GM19455 (cell line): ENCODE measurements at regions not wholly inside any gene's neighbourhood (a gene's known extent, or its start where the extent isn't known, plus 50 kb on each side); places are given as distances from the start of the nearest gene placed in this dataset.
"Not testable (repeated sequence)": the region's sequence is repeated elsewhere in the genome, so short reads cannot be mapped to it uniquely, and the experiment has no call there.

ENCODE experiments used
- ATAC-seq: cut with Tn5 transposase; IDR thresholded peaks from one replicate; pipeline ENCODE4 v1.9.1; 2021; ENCODE audit not compliant: unreplicated experiment

DNA sequence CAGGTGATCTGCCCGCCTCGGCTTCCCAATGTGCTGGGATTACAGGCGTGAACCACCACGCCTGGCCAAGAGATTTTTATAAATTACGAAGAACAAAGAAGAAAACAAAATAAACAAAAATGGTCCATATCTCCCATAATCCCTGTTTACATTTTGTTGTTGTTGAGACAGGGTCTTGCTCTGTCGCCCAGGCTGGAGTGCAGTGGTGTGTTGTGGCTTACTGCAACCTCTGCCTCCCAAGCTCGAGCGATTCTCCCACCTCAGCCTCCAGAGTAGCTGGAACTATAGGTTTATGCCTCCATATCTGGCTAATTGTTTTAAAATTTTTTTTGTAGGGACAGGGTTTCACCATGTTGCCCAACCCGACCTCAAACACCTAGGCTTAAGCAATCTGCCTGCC, 156.1 kb downstream of the ZNF664 start:
- ATAC-seq, result no peak

- peak; percentile 55 for ATAC-seq
Measured at GRCh38 chr12:124130691-124131591, 157.9 kb downstream of the ZNF664 start.

DNA sequence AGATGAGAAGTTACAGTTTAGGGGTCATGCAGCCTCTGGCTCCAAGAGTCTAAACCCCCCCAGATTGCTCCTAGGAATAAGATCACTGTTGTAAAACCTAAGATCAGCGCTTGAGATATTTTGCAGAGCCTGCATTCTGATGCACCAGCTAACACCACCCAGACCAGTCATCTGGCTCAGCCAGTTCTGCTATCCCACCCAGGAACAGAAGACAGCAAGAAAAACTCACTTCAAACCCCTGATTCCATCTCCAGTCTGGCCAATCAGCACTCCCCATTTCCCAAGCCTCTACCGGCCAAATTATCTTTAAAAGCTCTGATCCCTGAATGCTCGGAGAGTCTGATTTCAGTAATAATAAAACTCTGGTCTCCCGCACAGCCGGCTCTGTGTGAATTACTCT, 158.6 kb downstream of the ZNF664 start:
- no peak for ATAC-seq

DNA sequence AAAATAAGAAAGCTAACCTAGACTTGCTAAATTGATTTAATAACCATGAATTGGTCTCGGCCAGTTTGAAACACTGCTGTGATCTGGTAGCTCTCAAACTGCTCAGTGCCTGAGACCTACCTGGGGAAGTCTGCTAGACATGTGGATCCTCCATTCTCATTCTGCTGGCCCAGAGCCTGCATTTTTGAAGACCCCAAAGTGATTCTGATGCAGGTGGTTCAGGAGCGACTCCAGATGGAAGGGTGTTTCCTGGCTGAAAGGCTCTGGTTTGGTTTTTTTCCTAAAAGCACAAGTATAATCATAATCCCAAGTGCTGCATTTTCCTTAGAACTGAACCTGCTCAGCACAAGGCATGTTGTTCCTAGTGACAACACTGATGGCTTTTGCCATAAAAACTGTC, 159.5 kb downstream of the ZNF664 start:
- ATAC-seq, result no peak

DNA sequence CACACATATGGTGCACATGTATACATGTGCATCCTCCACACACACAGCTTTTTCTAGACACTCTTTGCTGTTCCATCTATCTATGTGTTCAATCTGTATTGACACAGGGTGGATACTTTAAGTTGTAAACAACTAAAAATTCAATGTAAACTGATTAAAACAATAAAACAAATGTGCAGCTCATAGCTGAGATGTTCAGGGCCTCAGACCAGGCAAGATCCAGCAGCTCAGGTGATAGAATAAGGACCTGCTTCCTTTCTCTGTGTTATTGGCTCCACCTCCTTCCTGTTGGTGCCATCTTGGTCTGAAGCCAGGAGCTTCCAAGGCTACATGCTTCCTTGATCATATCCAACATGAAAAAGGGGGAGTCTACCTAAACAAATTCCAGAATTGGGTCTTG, 158.1 kb upstream of the RFLNA start:
- ATAC-seq, result no peak

DNA sequence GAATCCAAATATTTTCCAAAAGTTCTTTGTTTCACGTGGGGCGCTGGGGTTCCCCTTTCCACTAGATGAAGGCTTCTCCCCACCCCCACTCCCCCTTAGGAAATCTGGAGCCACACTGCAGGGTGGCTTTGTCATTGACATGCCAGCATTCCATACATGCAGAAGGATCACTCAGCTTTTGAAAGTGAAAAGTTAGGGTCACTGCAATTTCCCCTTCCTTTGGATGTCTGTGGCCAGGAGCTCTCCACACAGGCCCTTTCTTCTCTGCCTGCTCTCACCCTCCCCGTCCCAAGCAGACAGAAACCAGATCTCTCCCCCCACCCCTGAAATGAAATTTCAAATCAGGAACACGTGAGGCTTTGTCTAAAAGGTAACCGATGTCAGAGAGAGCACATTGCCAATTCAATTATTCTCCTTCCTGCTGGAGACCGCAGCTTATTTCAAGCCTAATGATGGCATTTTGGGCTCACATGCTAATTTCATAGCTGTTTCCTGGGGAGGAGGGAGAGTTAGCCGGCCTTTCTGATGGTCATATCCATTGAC, 153.9 kb upstream of the RFLNA start:
- ATAC-seq, result no peak

DNA sequence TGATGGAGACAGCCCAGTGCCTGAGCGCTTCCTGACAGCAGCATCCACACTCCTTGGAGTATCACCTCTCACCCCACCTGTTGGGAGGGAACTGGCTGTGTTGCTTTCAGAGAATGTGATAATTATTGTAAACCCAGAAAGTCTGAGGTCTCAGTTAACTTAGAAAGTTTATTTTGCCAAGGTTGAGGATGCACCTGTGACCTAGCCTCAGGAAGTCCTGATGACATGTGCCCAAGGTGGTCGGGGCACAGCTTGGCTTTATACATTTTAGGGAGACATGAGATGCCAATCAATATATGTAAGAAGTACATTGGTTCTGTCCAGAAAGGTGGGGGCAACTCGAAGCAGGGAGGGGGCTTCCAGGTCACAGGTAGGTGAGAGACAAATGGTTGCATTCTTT, 153.3 kb upstream of the RFLNA start:
- not testable (repeated sequence) for ATAC-seq

GRCh38 chr12:124142395-124143035, 152.4 kb upstream of the RFLNA start:
- ATAC-seq, result no peak

DNA sequence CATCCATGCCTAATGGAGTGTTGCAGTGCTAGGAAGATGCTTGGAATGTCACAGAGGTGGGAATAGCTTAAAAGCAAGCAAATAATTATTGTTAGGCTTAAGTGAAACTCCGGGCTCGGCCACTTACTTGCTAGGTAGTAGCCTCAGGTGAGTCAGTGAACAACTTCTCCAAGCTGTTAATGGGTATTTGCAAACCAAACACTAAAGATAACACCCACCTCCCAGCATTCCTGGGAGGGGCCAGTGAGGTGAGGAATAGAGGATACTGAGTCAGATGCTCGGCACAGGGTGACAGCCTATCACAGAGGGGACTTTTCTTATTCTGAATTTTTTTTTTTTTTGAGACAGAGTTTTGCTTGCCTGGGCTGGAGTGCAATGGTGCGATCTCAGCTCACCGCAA, 151.2 kb upstream of the RFLNA start:
- ATAC-seq, result no peak

DNA sequence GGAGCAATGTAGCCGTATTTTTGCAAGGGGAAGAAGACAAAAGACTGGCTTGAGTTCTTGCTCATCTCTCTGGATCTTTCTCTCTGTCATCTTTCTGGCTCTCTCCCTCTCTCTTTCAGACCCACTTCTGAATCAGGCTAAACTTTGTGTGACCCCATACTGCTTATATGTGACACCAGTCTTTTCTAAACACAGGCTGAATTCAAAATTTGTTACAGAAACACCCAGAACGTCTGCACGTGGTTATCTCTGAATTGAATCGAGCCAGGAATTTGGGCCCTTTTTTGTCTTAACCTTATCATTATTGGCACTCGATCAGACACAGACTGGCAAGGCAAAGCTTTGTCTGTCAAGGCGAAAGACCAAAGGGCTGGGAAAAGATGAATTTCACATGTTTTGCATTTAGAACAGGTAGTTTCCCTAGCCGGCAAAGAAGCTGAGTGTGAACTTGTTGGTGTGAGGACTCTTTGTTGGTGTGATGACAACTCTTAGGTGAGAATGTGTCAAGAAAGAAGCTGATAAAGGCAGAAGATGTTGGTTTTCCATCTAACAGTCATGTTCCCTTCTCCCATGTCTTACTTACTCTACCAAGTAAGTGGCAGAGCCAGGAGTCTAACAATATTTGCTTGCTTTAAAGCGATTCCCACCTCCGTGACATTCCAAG, 150.2 kb upstream of the RFLNA start:
- ATAC-seq, result no peak

- no peak for ATAC-seq
Measured at GRCh38 chr12:124147027-124147426, 147.9 kb upstream of the RFLNA start.

DNA sequence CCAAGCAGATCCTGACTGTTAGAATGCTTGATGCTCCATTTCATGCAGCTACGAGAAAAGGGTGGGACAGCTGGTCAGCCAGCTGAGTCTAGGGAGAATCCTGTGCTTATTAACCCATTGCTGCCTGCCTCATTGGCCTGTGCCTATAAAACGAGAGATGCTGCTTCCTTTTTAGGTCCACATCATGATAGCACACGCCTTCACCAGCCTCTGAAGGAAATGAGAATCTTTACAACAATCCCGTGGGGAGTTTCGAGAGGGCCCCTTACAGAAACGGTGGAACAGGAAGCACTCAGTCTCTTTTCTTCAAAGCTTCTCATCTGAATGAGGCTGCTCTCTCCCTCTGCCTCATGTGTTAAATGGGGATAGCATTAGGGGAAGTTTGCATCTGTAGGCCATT, 147.3 kb upstream of the RFLNA start:
- ATAC-seq, result peak; percentile 52

DNA sequence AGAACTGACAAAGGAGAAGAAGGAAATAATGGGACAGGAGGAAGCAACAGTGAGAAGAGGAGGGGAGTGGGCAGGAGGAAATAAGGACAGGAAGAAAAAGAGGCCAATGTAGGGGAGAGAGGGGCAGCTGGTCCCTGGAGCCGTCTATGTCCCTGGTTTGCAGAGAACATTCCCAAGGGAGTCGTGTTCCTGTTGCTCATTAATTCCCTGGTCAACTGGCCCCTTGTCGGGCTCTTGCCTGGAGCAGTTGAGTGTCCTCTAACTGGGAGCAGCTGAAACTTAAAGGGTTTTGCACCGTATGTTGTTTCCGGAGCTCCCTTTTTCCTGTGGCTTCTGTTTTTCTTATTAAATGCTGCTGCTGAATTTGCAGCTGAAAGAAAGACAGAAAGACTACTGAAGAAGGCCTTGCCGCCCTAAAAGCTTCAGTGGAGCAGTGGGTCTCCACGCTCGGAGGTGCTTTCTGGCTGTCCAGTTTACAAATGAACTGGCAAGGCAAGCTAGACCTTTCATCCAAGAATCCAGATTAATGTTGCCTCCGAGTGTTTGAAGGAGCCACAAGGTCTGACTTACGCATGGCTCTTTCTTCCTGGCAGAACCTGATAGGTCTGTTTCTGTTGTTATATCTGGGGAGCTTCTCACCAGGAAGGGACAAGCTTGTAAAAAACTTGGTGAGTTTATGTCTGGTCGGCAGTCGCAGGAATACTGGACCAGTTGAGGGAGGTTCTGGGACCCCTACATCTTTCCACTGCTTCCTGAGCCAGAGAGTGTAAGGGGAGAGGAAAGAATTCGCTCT, 146.2 kb upstream of the RFLNA start:
- no peak for ATAC-seq

GRCh38 chr12:124149287-124149686, 145.6 kb upstream of the RFLNA start:
- ATAC-seq, result no peak

DNA sequence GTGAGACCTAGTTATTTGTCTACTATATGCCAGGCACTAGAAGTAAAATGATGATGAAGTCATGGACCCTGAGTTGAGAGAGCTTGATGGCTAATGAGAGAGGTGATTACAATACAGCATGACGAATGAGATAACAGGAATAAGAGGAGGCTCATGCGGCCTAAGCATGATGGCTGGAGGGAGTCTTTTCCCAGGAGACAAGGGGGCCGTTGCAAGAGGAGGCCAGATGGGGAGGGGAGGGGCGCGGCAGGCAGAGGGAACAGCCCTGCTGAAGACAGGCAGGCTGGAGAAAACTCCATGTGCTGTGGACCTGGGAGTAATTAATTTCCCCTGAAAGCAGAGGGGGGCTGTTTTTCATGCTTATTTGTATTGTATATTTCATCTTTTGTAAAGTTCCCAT, 144.7 kb upstream of the RFLNA start:
- ATAC-seq, result no peak

DNA sequence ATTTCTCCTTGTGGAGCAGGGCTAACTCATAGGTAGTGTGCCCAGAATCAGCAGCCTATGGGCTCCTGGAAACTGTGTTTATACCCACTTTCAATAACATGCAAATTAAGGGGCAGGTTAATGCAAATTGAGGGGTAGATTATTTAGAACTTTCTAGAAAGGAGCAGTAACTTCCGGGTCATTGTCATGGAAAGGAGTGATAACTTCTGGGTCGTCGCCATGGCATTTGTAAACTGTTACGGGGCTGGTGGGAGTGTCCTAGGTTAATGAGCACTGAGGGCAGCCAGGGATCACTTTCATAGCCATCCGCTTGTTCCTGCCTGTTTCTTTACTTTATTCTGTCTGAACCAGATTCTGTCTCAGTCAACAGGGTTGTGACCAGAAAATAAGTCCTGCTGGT, 143.3 kb upstream of the RFLNA start:
- ATAC-seq, result no peak

DNA sequence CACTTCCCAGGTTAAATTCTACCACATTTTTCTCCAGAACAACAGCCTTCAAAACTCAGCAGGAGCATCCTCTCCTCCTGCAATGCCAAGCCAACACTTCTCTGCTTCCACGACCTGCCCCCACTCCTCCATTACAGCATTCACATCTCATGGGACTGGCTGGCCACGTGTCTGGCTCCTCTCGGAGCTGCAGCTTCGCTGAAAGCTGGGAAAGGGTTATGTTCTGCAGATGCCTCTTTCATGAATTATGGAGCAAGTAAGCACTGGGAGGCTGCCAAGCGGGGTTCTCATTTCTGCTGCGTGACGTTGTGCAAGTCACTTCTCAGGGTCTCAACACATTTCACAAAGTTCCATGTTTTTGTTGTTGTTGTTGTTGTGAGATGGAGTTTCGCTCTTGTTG, 142.2 kb upstream of the RFLNA start:
- no peak for ATAC-seq

- ATAC-seq, result no peak
Measured at GRCh38 chr12:124153392-124153791, 141.5 kb upstream of the RFLNA start.

DNA sequence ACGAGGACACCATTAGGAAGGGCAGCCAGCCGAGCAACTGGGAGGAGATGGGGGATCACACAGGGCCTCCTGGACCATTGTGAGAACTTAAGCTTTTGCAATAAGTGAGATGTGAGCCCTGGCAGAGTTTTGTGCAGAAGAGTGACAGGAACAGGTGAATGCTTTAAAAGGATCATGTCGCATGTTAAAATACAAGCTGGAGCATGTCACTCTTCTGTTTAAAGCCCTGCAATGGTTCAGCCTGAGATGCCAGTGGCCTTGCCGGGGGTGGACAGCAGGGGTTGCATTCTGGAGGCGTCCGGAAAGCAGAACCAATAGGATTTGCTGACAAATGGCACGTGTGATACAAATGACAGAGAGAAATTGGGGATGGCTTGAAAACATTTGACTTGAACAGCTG, 137.5 kb upstream of the RFLNA start:
- no peak for ATAC-seq

DNA sequence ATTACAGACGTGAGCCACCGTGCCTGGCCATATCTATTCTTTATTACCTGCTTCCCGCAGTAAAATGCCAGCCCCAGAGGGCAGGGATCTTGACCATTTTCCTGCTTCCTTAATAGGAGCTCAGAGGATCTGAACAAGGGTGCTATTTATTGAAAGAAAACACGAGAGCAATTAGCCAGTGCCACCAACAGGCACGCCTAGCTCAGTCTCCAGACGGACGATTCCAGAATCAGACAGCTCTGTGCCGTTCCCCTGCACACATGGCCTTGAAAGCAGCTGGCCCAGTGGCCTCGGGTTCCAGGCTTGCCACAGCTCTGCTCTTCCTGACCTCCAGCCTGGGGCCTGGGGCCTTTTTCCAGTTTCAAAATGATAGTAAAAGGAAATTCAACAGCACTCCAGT, 135.2 kb upstream of the RFLNA start:
- ATAC-seq, result no peak
